ENCODE measurements at regions not wholly inside any gene's neighbourhood (a gene's known extent, or its start where the extent isn't known, plus 50 kb on each side); places are given as distances from the start of the nearest gene placed in this dataset.

- no peaks in the 10 kb centered on the region for H3K36me3 ChIP-seq
Measured at GRCh38 chr13:58795715-58796114, 1164.2 kb downstream of the PCDH17 start.

DNA sequence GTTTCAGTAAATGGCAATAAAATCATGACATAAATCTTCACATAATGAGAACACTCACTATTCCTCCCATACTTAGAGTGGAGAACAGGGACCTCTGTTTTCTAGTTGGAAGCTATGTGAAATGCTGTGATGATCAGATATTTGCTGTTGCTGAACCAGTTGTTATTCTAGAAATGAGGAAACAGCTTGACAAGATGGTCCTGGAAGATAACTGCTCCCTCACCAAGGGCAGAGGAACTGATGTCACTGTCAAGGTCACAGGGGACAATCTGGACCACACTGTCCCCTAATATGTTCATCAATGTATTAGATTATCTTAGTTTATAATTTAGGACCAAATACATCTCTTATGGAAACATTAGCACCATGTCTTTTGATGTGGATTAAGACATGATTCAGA lies 1173.3 kb downstream of the PCDH17 start:
- Histone ChIP-seq H3K27ac (no peak overlapping the region), H3K27me3 (no peaks in the 10 kb centered on the region), H3K4me1 (no peaks in the 10 kb centered on the region), H3K9ac (no peak overlapping the region), H4K20me1 (no peaks in the 10 kb centered on the region), H3K4me3 (no peak overlapping the region), H3K36me3 (no peaks in the 10 kb centered on the region), H3K9me3 (replicated peaks in 1 of 11) (no peaks in the 10 kb centered on the region), H3K4me2 (no peak overlapping the region)
- TF ChIP-seq Cebpa-rat (IDR thresholded peaks at IDR 0.05): no peak

More at GRCh38 chr13:58795715-58796114, 1164.2 kb downstream of the PCDH17 start:
- H3K4me3 ChIP-seq: no peak overlapping the region
- H3K27me3 ChIP-seq: no peaks in the 10 kb centered on the region
- no peak overlapping the region for H3K9ac ChIP-seq
- H4K20me1 ChIP-seq: no peaks in the 10 kb centered on the region; a peak in 1 of 22 replicates
- TF ChIP-seq Cebpa-rat (IDR thresholded peaks at IDR 0.05): no peak
- no peaks in the 10 kb centered on the region for H3K9me3 ChIP-seq (replicated peaks in 1 of 11)
- no peak overlapping the region for H3K4me2 ChIP-seq
- no peaks in the 10 kb centered on the region for H3K4me1 ChIP-seq
- H3K27ac ChIP-seq: no peak overlapping the region

GRCh38 chr13:58806401-58806800 lies 1174.9 kb downstream of the PCDH17 start:
- no peak for TF ChIP-seq Cebpa-rat (IDR thresholded peaks at IDR 0.05)
- Histone ChIP-seq H3K36me3 (no peaks in the 10 kb centered on the region), H3K27me3 (no peaks in the 10 kb centered on the region), H3K4me1 (no peaks in the 10 kb centered on the region), H3K9me3 (replicated peaks in 1 of 11) (no peaks in the 10 kb centered on the region), H4K20me1 (no peaks in the 10 kb centered on the region), H3K4me2 (no peak overlapping the region), H3K27ac (no peak overlapping the region), H3K4me3 (no peak overlapping the region), H3K9ac (no peak overlapping the region)

GRCh38 chr13:58823701-58824100 lies 1192.2 kb downstream of the PCDH17 start:
- no peaks in the 10 kb centered on the region for H4K20me1 ChIP-seq
- no peaks in the 10 kb centered on the region for H3K36me3 ChIP-seq
- no peak overlapping the region for H3K9ac ChIP-seq
- no peak overlapping the region for H3K4me3 ChIP-seq
- H3K9me3 ChIP-seq (replicated peaks in 1 of 11): peaks cover 6 to 15% (median 11%) of the 10 kb centered on the region in 11 experiments; a peak in 18 of 22 replicates
- H3K27ac ChIP-seq: no peak overlapping the region
- no peaks in the 10 kb centered on the region for H3K27me3 ChIP-seq
- TF ChIP-seq Cebpa-rat (IDR thresholded peaks at IDR 0.05): no peak
- H3K4me1 ChIP-seq: 0 out of 20 replicates have a peak, but pooled peaks cover 0 to 4% (median 0%) of the 10 kb centered on the region in 10 experiments
- no peak overlapping the region for H3K4me2 ChIP-seq

GRCh38 chr13:58827904-58828303 lies 1196.4 kb downstream of the PCDH17 start:
- H3K27me3 ChIP-seq: no peaks in the 10 kb centered on the region

GRCh38 chr13:58830841-58831240 lies 1199.3 kb downstream of the PCDH17 start:
- Histone ChIP-seq H3K27ac (no peak overlapping the region), H3K9me3 (replicated peaks in 1 of 11) (peaks cover 0 to 6% (median 0%) of the 10 kb centered on the region in 11 experiments; a peak in 2 of 22 replicates)
- TF ChIP-seq Cebpa-rat (IDR thresholded peaks at IDR 0.05): no peak

More at GRCh38 chr13:58827904-58828303, 1196.4 kb downstream of the PCDH17 start:
- no peak overlapping the region for H3K9ac ChIP-seq
- H3K4me1 ChIP-seq: 0 out of 20 replicates have a peak, but pooled peaks cover 0 to 4% (median 0%) of the 10 kb centered on the region in 10 experiments
- no peak overlapping the region for H3K4me3 ChIP-seq
- no peak for TF ChIP-seq Cebpa-rat (IDR thresholded peaks at IDR 0.05)
- H3K4me2 ChIP-seq: no peak overlapping the region
- no peak overlapping the region for H3K27ac ChIP-seq
- peaks cover 6 to 17% (median 10%) of the 10 kb centered on the region in 11 experiments; a peak in 18 of 22 replicates for H3K9me3 ChIP-seq (replicated peaks in 1 of 11)
- H3K36me3 ChIP-seq: no peaks in the 10 kb centered on the region
- H4K20me1 ChIP-seq: no peaks in the 10 kb centered on the region

GRCh38 chr13:58838615-58839014 lies 1207.1 kb downstream of the PCDH17 start:
- no peak overlapping the region for H3K4me3 ChIP-seq
- no peak for TF ChIP-seq Cebpa-rat (IDR thresholded peaks at IDR 0.05)
- H3K4me1 ChIP-seq: no peaks in the 10 kb centered on the region
- H3K9ac ChIP-seq: no peak overlapping the region
- H3K4me2 ChIP-seq: no peak overlapping the region
- H3K9me3 ChIP-seq (replicated peaks in 1 of 11): peaks cover 0 to 9% (median 5%) of the 10 kb centered on the region in 11 experiments; a peak in 12 of 22 replicates
- H3K27me3 ChIP-seq: no peaks in the 10 kb centered on the region
- H3K36me3 ChIP-seq: no peaks in the 10 kb centered on the region
- H4K20me1 ChIP-seq: no peaks in the 10 kb centered on the region
- no peak overlapping the region for H3K27ac ChIP-seq

More at GRCh38 chr13:58830841-58831240, 1199.3 kb downstream of the PCDH17 start:
- Histone ChIP-seq H3K4me3 (no peak overlapping the region), H3K36me3 (no peaks in the 10 kb centered on the region), H3K9ac (no peak overlapping the region), H4K20me1 (no peaks in the 10 kb centered on the region), H3K4me1 (no peaks in the 10 kb centered on the region), H3K4me2 (no peak overlapping the region), H3K27me3 (no peaks in the 10 kb centered on the region)

DNA sequence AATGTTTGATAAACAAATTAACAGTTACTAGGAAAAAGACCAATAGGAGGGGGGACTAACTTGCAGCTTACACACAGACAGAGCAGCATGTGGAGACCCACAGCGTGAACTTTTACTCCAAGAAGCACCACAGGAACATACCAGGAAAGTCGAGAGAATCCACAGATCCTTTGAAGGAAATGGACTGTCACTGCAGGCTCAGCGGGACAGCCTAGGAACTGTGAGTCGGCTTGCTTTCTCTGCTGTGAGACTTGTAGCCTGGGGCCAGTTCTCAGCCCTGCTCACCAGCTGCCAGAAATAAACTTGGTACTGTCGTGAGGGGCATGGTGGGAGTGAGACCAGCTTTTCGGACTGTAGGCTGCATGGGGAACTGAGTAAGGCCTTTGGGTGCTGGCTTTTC lies 1211.5 kb downstream of the PCDH17 start:
- no peaks in the 10 kb centered on the region for H3K36me3 ChIP-seq
- H3K9ac ChIP-seq: no peak overlapping the region
- no peaks in the 10 kb centered on the region for H3K27me3 ChIP-seq
- H3K4me1 ChIP-seq: no peaks in the 10 kb centered on the region
- no peak for TF ChIP-seq Cebpa-rat (IDR thresholded peaks at IDR 0.05)
- no peak overlapping the region for H3K27ac ChIP-seq
- no peak overlapping the region for H3K4me3 ChIP-seq
- H3K4me2 ChIP-seq: no peak overlapping the region
- no peaks in the 10 kb centered on the region for H4K20me1 ChIP-seq
- H3K9me3 ChIP-seq (replicated peaks in 1 of 11): peaks cover 5 to 32% (median 22%) of the 10 kb centered on the region in 11 experiments; a peak in 17 of 22 replicates

DNA sequence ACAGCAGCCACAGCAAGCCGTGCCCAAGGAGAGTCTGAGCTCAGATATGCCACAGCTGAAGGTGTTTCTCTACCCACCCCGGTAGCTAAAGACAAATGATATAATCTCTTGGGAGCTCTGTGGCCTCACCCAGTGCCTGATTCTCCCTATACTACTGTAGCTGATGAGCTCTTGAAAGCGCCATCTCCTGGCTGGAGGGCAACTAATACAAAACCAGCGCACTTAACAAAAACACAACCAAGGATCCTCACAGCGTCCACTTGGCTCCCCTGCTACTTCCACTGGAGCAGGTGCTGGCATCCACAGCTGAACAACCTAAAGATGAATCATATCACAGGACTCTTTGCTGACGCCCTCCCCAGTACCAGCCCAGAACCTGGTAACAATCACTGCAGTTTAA lies 1212.0 kb downstream of the PCDH17 start:
- Histone ChIP-seq H3K36me3 (no peaks in the 10 kb centered on the region), H3K27me3 (no peaks in the 10 kb centered on the region), H4K20me1 (no peaks in the 10 kb centered on the region), H3K9ac (no peak overlapping the region), H3K4me3 (no peak overlapping the region), H3K4me2 (no peak overlapping the region), H3K9me3 (replicated peaks in 1 of 11) (peaks cover 5 to 32% (median 22%) of the 10 kb centered on the region in 11 experiments; a peak in 17 of 22 replicates), H3K27ac (no peak overlapping the region), H3K4me1 (no peaks in the 10 kb centered on the region)
- TF ChIP-seq Cebpa-rat (IDR thresholded peaks at IDR 0.05): no peak

GRCh38 chr13:58850161-58850560 lies 1218.6 kb downstream of the PCDH17 start:
- TF ChIP-seq Cebpa-rat (IDR thresholded peaks at IDR 0.05): no peak
- no peak overlapping the region for H3K4me2 ChIP-seq
- no peak overlapping the region for H3K27ac ChIP-seq
- no peaks in the 10 kb centered on the region for H3K36me3 ChIP-seq
- peaks cover 0 to 5% (median 0%) of the 10 kb centered on the region in 10 experiments; a peak in 5 of 20 replicates for H3K4me1 ChIP-seq
- H3K4me3 ChIP-seq: no peak overlapping the region
- H4K20me1 ChIP-seq: no peaks in the 10 kb centered on the region
- H3K27me3 ChIP-seq: no peaks in the 10 kb centered on the region
- peaks cover under 1 to 8% (median 4%) of the 10 kb centered on the region in 11 experiments; a peak in 10 of 22 replicates for H3K9me3 ChIP-seq (replicated peaks in 1 of 11)
- no peak overlapping the region for H3K9ac ChIP-seq

Measured in BLaER1 treated with 17β-estradiol and CSF1 and Interleukin-3, amounts not matched to agents 10 nM and 100 nM (cell line).